Activated CD4-positive, alpha-beta memory T cell treated with anti-CD3 and anti-CD28 coated beads, Interleukin-2, amount 10 ng/mL, durations not matched to agents 7 days and 5 days (primary cell): ENCODE measurements at regions not wholly inside any gene's neighbourhood (a gene's known extent, or its start where the extent isn't known, plus 50 kb on each side); places are given as distances from the start of the nearest gene placed in this dataset.

Experiments
- CTCF ChIA-PET: fragments of 350-600 bp; sonication (Branson Sonifier 250); formaldehyde crosslinking; loops from one replicate; lab custom pipeline; 2021; ENCODE audit warnings: antibody characterized with exemption, inconsistent platforms; lab: Charles Lee
- POLR2A ChIA-PET: fragments of 350-600 bp; sonication (Branson Sonifier 250); formaldehyde crosslinking; loops from one replicate; lab custom pipeline; 2021; ENCODE audit warnings: antibody characterized with exemption; lab: Charles Lee
- DNase-seq: peaks from one replicate; pipeline ENCODE4 v3.0.0-alpha.2; 2020
- H3K27ac Mint-ChIP-seq: one replicate; pipeline ENCODE4 v1.8.0; 2021; ENCODE audit warnings: mild to moderate bottlenecking, mixed read lengths
- H3K27me3 Mint-ChIP-seq: one replicate; pipeline ENCODE4 v1.8.0; 2021; ENCODE audit warnings: mixed read lengths
- H3K36me3 Mint-ChIP-seq: one replicate; pipeline ENCODE4 v1.8.0; 2021; ENCODE audit warnings: low read depth, mixed read lengths
- H3K4me1 Mint-ChIP-seq: one replicate; pipeline ENCODE4 v1.8.0; 2021; ENCODE audit warnings: mixed read lengths
- H3K4me3 Mint-ChIP-seq: one replicate; pipeline ENCODE4 v1.8.0; 2021; ENCODE audit warnings: mild to moderate bottlenecking, mixed read lengths
- H3K9me3 Mint-ChIP-seq: one replicate; pipeline ENCODE4 v1.8.0; 2021; ENCODE audit warnings: mixed read lengths

DNA sequence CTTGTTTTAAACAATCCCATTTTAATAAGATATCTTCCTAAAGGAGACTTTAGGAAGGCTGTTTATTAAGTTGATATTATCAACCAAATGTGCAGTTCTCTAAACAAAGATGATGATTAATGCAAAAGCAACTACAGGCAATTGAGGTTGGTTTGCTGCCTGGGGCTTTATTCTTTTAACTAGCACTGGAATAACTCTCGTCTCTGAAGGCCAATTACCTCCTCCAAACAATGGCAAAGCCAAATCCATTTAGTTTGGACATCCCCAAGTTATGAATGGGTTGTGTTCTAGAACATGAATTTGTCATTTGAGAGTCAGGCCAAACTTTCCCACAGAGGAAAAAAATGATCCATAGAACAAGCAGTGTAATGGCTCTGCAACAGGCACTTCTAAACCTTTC lies 114.1 kb downstream of the SLC16A9 start:
- CTCF ChIA-PET, result interaction anchor here (0.6 kb wide), 1 partner anchor 15 kb away, joined by 3 read pairs; no protein-coding TSS in a partner anchor
- H3K27me3 Mint-ChIP-seq, result peaks cover 6% of the 10 kb centered on the region
- no peaks in the 10 kb centered on the region for H3K9me3 Mint-ChIP-seq
- no peaks in the 10 kb centered on the region for H3K36me3 Mint-ChIP-seq
- no peak overlapping the region for H3K27ac Mint-ChIP-seq
- H3K4me1 Mint-ChIP-seq, result no peaks in the 10 kb centered on the region
- DNase-seq, result no peak
- POLR2A ChIA-PET, result no interaction called here
- no peak overlapping the region for H3K4me3 Mint-ChIP-seq

DNA sequence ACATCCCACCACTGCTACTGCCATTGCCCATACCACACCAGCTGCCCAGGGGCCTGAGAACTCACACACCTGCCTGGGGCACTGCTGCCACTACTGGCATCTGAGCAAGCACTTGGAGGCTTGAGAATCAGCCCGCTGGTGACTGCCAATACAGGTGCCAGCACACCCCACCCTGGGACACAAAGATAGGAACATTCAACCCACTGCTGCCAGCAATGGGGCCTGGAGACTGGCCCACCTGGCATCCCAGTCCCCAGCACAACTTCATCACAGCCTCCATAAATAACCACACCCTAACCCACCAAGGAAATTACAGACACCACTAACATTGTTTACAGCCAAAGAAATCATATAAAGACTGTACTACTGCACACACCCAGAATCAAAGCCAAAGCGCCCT lies 115.9 kb downstream of the SLC16A9 start:
- Mint-ChIP-seq H3K4me3 (no peak overlapping the region), H3K9me3 (no peaks in the 10 kb centered on the region), H3K27ac (no peak overlapping the region), H3K4me1 (no peaks in the 10 kb centered on the region), H3K36me3 (no peaks in the 10 kb centered on the region), H3K27me3 (peaks cover 6% of the 10 kb centered on the region)
- CTCF ChIA-PET, result no interaction called here
- no peak for DNase-seq
- POLR2A ChIA-PET, result no interaction called here

DNA sequence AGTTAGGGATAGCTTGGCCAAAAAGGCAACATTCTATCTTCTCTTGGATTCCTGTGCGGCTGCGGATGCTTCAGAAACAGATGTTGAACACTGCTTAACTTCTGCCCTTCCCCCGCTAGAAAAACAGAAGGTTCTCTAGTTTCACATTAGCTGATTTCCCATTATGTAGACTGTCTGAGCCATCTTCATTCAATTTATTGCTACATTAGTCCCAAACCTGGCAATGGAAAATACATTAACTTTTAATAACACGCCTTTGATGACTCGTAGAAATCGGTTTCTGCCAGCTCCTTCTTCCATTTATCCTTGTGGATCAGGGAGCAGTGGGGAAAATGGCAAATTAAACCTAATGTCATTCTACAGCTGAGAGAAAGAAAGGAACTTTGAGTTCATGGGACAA lies 119.9 kb downstream of the SLC16A9 start:
- Mint-ChIP-seq H3K27ac (no peak overlapping the region), H3K36me3 (no peaks in the 10 kb centered on the region), H3K27me3 (no peaks in the 10 kb centered on the region), H3K9me3 (no peaks in the 10 kb centered on the region), H3K4me3 (no peak overlapping the region), H3K4me1 (no peaks in the 10 kb centered on the region)
- CTCF ChIA-PET, result no interaction called here
- POLR2A ChIA-PET, result no interaction called here
- DNase-seq, result no peak

DNA sequence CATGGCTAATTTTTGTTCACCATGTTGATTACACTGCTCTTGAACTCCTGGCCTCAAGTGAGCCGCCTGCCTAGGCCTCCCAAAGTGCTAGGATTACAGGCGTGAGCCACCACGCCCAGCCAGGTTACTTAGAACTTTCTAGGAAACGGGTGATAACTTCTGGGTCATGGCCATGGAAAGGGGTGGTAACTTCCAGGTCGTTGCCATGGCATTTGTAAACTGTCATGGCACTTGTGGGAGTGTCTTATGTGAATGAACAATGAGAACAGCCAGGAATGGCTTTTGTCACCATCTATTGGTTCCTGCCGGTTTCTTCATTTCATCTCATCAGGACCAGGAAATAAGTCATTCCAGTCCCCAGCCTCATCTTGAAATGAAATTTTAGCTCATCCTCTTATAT lies 120.9 kb downstream of the SLC16A9 start:
- DNase-seq, result no peak
- no peak overlapping the region for H3K27ac Mint-ChIP-seq

DNA sequence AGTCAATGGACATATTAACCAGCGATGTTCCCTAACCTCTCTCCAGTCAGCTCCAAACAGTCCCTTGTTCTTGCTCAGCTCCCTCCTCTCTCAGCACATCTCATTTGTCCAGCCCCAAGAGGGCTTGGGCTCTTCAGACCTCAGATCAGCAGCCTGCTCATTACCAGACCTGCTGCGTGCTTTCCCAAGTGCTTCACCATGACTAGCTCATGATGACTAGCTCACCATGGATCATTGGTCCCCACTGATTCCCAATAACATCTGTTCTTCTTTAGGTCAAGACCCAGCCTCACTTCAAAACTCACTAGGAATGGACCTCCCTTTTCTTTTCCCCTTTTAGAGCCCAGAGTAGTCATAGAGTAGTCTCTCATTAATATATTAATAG lies 121.9 kb downstream of the SLC16A9 start:
- Mint-ChIP-seq H3K36me3 (no peaks in the 10 kb centered on the region), H3K4me1 (no peaks in the 10 kb centered on the region), H3K27ac (no peak overlapping the region), H3K9me3 (no peaks in the 10 kb centered on the region), H3K4me3 (no peak overlapping the region), H3K27me3 (no peaks in the 10 kb centered on the region)
- DNase-seq, result no peak
- CTCF ChIA-PET, result no interaction called here
- POLR2A ChIA-PET, result no interaction called here

More for the DNA sequence above, 120.9 kb downstream of the SLC16A9 start:
- Mint-ChIP-seq H3K36me3 (no peaks in the 10 kb centered on the region), H3K4me1 (no peaks in the 10 kb centered on the region), H3K9me3 (no peaks in the 10 kb centered on the region), H3K4me3 (no peak overlapping the region), H3K27me3 (no peaks in the 10 kb centered on the region)
- ChIA-PET CTCF (no interaction called here), POLR2A (no interaction called here)

DNA sequence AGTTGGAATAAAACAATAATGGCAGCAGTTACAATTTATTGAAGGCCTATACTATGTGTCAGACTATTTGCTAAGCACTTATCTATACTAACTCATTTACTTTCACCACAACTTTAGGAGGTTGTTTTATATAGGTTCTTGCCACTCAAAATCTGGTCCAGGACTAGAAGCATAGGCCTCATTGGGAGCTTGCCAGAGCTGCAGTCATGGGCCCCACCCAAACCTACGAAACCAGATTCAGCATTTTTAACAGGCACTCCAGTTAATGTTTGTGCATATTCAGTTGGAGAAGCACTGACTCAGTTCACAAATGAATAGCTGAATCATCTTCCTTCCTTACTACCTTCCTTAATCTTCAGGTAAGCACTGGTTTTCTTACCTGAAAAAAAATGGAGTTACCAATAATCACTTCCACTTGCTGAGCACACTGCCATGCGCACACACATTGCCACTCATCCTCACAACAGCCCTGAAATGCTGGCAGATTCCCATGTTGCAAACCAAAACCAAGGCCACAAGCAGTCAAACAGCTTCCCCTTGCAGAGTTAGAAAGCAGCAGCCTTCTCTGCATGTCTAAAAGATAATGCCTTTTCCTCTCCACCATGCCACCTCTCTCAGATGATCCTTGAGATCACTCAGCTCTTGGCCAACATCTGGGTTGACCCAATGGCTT lies 122.4 kb downstream of the SLC16A9 start:
- Mint-ChIP-seq H3K4me1 (no peaks in the 10 kb centered on the region), H3K4me3 (no peak overlapping the region), H3K27ac (no peak overlapping the region), H3K27me3 (no peaks in the 10 kb centered on the region), H3K36me3 (no peaks in the 10 kb centered on the region), H3K9me3 (no peaks in the 10 kb centered on the region)
- no peak for DNase-seq
- POLR2A ChIA-PET, result no interaction called here
- CTCF ChIA-PET, result no interaction called here

DNA sequence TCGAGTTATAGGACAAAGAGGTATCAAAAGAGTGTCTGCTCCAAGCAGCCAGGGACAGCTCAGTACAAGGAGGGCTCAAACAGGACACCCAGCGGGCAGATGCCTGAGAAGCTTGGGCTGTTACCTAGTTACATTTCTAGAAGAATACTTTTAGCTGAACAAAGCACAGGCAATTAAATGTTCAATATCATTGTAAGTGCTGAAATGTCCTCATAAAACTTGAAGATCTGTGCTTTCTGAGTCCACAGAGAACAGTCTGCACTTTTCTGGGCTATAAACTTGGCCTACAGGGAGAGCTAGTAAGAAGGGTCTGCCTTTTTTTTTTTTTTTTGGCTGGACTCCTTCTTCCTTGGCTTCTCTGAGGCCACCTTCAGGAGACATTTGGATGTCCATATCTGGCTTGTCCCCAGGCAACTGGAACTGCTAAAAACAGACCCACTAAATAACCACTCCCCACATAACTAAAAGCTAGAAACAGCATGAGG lies 123.2 kb downstream of the SLC16A9 start:
- no peak overlapping the region for H3K4me3 Mint-ChIP-seq
- ChIA-PET CTCF (no interaction called here), POLR2A (no interaction called here)
- no peaks in the 10 kb centered on the region for H3K9me3 Mint-ChIP-seq
- no peaks in the 10 kb centered on the region for H3K4me1 Mint-ChIP-seq
- no peak for DNase-seq
- no peak overlapping the region for H3K27ac Mint-ChIP-seq
- no peaks in the 10 kb centered on the region for H3K36me3 Mint-ChIP-seq
- H3K27me3 Mint-ChIP-seq, result peaks cover 2% of the 10 kb centered on the region

DNA sequence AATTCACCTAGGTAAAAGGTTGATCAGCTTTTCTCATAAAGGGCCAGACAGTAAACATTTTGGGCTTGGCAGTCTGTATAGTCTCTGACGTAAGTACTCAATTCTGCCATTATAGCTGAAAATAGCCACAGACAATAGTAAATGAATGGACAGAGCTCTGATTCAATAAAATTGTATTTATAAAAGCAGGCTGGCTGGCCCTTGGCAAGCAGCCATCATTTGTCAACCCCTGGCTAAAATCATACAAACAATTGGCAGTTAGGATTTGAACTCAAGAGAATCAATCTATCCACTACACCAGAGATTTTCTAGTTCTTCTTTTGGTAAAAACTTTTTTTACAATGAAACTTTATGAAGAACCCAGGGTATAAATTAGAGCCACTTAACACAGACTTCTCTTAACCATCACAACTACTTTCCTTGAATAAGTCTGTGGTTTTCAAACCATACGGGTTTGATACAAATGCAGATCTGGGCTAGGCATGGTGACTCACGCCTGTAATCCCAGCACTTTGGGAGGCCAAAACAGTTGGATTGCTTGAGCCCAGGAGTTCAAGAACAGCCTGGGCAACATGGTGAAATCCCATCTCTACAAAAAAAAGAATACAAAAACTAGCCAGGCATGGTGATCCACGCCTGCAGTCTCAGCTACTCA lies 124.5 kb downstream of the SLC16A9 start:
- Mint-ChIP-seq H3K27ac (no peak overlapping the region), H3K27me3 (peaks cover 2% of the 10 kb centered on the region), H3K36me3 (no peaks in the 10 kb centered on the region), H3K9me3 (no peaks in the 10 kb centered on the region), H3K4me1 (no peaks in the 10 kb centered on the region), H3K4me3 (no peak overlapping the region)
- CTCF ChIA-PET, result no interaction called here
- no peak for DNase-seq
- POLR2A ChIA-PET, result no interaction called here

DNA sequence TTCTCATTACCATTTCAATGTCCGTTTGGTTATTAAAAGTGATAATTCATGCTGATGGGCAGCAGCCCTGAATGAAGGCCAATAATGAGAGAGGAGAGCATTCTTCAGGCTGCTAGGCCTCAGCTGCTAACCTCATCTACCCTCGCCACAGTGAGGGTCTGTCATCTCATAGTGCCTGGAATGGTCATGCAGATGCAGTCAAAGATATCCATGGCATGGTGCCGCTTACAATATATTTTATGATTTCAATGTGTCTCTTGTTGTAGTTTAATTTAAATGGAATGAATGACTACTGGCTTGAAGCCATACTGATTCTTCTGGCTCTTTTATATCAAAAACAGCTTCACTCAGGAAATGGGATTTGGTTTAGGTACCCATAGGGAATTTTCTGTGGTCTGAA lies 126.9 kb downstream of the SLC16A9 start:
- H3K4me1 Mint-ChIP-seq, result no peaks in the 10 kb centered on the region

DNA sequence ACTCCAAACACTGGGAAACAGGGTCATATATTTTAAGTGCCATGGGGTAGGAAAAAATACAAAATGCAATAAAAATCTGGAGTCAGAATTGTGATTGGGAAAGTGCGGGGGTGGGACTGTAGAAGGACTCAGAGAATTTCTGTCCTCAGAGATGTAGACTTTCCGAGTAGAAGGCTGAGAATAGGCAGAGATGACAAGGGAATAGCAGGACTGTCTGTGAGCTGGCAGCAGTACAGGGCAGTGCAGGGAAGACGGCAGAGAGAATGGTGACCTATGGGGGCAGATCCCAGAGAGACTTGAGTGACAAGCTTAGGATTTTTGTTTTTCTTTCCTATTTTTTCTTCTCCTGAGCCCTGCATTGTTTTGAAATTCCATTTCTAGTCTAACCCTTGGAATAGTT lies 127.6 kb downstream of the SLC16A9 start:
- no peaks in the 10 kb centered on the region for H3K9me3 Mint-ChIP-seq
- CTCF ChIA-PET, result no interaction called here

More for the DNA sequence above, 126.9 kb downstream of the SLC16A9 start:
- no peaks in the 10 kb centered on the region for H3K36me3 Mint-ChIP-seq
- peaks cover 2% of the 10 kb centered on the region for H3K27me3 Mint-ChIP-seq
- no peaks in the 10 kb centered on the region for H3K9me3 Mint-ChIP-seq
- H3K4me3 Mint-ChIP-seq, result no peak overlapping the region
- CTCF ChIA-PET, result no interaction called here
- POLR2A ChIA-PET, result no interaction called here
- no peak for DNase-seq
- H3K27ac Mint-ChIP-seq, result no peak overlapping the region

DNA sequence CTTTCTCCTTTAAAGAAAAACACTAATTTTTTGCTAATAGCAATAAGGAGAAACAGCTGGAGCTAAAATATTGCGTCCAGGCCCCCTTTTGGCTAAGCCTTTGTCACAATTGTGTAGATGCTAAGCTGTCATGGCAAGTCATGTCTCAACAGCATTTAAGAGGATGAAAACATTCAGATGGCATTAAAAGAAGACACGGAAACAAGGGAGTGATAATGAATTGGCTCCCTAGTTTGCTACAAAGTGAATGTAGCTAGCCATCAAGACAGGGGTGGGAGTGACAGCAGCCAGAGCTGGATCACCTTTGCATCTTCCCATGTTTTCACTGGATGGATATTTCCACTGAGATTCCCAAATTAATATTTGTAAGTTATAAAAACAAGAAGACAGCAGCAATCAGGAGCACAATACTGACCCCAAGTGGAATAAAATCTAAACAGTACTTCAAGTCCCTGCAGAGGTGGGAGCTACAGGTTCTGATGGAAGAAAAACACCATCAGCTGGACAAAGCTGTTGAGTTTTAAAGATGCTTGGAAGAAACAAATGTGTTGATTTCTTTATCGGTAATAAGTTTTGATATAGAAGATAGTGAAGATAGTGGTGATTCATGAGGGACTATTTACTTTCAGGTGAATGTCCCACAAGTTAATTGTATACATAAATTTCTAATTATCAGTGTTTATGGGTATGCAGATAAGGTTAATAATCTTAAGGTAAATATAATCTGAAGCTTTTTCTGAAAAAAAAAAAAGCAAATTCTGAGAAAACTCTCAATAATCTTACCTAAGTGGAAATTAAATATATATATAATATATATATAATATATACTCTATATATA lies 129.4 kb downstream of the SLC16A9 start:
- ChIA-PET CTCF (interaction anchor here (0.6 kb wide), 1 partner anchor 16 kb away, joined by 3 read pairs; no protein-coding TSS in a partner anchor), POLR2A (no interaction called here)
- H3K27ac Mint-ChIP-seq, result no peak overlapping the region
- H3K4me3 Mint-ChIP-seq, result no peak overlapping the region
- no peaks in the 10 kb centered on the region for H3K36me3 Mint-ChIP-seq
- DNase-seq, result no peak
- peaks cover 2% of the 10 kb centered on the region for H3K27me3 Mint-ChIP-seq
- H3K9me3 Mint-ChIP-seq, result no peaks in the 10 kb centered on the region
- H3K4me1 Mint-ChIP-seq, result no peaks in the 10 kb centered on the region

More for the DNA sequence above, 127.6 kb downstream of the SLC16A9 start:
- POLR2A ChIA-PET, result no interaction called here
- Mint-ChIP-seq H3K27me3 (peaks cover 2% of the 10 kb centered on the region), H3K36me3 (no peaks in the 10 kb centered on the region), H3K27ac (no peak overlapping the region), H3K4me3 (no peak overlapping the region), H3K4me1 (no peaks in the 10 kb centered on the region)
- no peak for DNase-seq

DNA sequence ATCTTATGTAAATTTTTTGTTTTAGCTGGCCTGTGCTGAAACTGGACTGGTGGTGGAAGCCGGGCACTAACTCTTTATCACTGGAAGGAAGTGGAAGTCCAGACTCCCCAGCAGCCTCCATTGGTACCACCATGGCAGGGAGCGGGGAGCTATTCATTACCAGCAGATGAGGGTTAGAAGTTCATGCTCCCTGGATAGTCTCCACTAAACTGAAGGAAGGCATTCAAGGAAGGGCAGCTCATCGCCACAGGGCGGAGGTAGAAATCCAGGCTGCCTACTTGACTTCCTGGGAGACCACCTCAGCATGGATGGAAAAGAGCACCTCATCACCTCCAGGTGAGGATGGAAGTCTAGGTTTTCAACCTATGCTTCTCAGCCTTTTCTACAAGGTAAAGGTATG lies 130.9 kb downstream of the SLC16A9 start:
- Mint-ChIP-seq H3K9me3 (no peaks in the 10 kb centered on the region), H3K36me3 (no peaks in the 10 kb centered on the region), H3K27me3 (peaks cover 2% of the 10 kb centered on the region), H3K4me1 (no peaks in the 10 kb centered on the region), H3K27ac (no peak overlapping the region), H3K4me3 (no peak overlapping the region)
- DNase-seq, result no peak
- POLR2A ChIA-PET, result no interaction called here
- CTCF ChIA-PET, result no interaction called here

DNA sequence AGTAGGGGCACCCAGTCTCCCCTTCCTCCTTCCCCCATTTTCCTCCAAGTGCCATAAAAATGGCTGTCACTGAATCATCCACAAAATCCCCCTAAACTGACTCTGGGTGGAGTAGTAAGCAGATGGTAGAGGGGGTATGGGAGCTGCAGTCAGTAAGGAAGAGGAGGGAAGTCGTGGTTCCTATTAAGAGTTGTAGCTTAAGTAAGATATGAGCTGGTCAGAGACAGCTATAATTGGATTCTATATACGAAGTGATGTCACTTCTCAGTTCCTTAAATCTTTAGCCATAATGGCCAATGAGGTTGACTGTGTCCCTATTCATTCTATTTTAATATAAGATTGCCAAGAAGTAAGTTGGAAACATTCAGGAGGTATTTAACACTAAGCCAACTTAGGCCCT lies 131.7 kb downstream of the SLC16A9 start:
- DNase-seq, result no peak
- ChIA-PET CTCF (no interaction called here), POLR2A (no interaction called here)
- Mint-ChIP-seq H3K36me3 (no peaks in the 10 kb centered on the region), H3K9me3 (no peaks in the 10 kb centered on the region), H3K4me1 (no peaks in the 10 kb centered on the region), H3K27me3 (peaks cover 7% of the 10 kb centered on the region), H3K4me3 (no peak overlapping the region), H3K27ac (no peak overlapping the region)
